GM12878 (cell line): ENCODE measurements at regions not wholly inside any gene's neighbourhood (a gene's known extent, or its start where the extent isn't known, plus 50 kb on each side); places are given as distances from the start of the nearest gene placed in this dataset.

ENCODE experiments used
- ASH2L ChIP-seq: fragments of 300-600, 200-600 bp; sonication (generic); IDR thresholded peaks from 2 replicates; pipeline ENCODE4 v1.6.1; 2017; ENCODE audit warnings: low read depth, mild to moderate bottlenecking, borderline replicate concordance
- CBFB ChIP-seq: IDR thresholded peaks from 2 replicates; pipeline ENCODE4 v1.6.1; 2016; ENCODE audit warnings: antibody characterized with exemption, low read depth
- CREB1 ChIP-seq: IDR thresholded peaks from 2 replicates; pipeline ENCODE4 v1.6.1; 2012; ENCODE audit warnings: low read depth, mild to moderate bottlenecking, inconsistent platforms
- MXI1 ChIP-seq: fragments of 150-350 bp; IDR thresholded peaks from 2 replicates; pipeline ENCODE4 v1.6.1; 2011; ENCODE audit warnings: low read depth, mild to moderate bottlenecking, inconsistent platforms, low read length, improper control_type of control experiment
- NFIC ChIP-seq: IDR thresholded peaks from 2 replicates; pipeline ENCODE4 v1.6.1; 2012; ENCODE audit warnings: low read depth, mild to moderate bottlenecking, inconsistent platforms, low read length, moderate library complexity
- PBX3 ChIP-seq: IDR thresholded peaks from 2 replicates; pipeline ENCODE4 v1.6.1; 2011; ENCODE audit warnings: mild to moderate bottlenecking, low read depth, low read length, moderate library complexity; ENCODE audit not compliant: insufficient replicate concordance
- POLR2A ChIP-seq: IDR thresholded peaks from 2 replicates; pipeline ENCODE4 v1.6.1; 2011; ENCODE audit warnings: low read depth, mild to moderate bottlenecking, low read length
- SIN3A ChIP-seq: IDR thresholded peaks from 2 replicates; pipeline ENCODE4 v1.6.1; 2012; ENCODE audit warnings: low read depth, low read length, improper control_type of control experiment
- SMAD1 ChIP-seq: fragments of 450-650 bp; IDR thresholded peaks from 2 replicates; pipeline ENCODE4 v1.6.1; 2018; ENCODE audit warnings: mild to moderate bottlenecking, low read depth; ENCODE audit not compliant: partially characterized antibody
- TCF3 ChIP-seq: IDR thresholded peaks from 2 replicates; pipeline ENCODE4 v1.6.1; 2012; ENCODE audit warnings: low read depth, mild to moderate bottlenecking, low read length, borderline replicate concordance; ENCODE audit not compliant: insufficient read depth
- ZNF24 ChIP-seq: fragments of 450-650 bp; IDR thresholded peaks from 2 replicates; pipeline ENCODE4 v1.6.1; 2017; ENCODE audit warnings: antibody characterized with exemption, mild to moderate bottlenecking
- TF ChIP-seq, protein P1 (sequence below), 3 experiments: IDR thresholded peaks in 2 of 3; conservative IDR thresholded peaks in 1 of 3; 2 replicates each; pipeline ENCODE4 v1.5.1; 2011; ENCODE audit warnings: low read depth in 3 of 3, low read length in 3 of 3, mild to moderate bottlenecking in 3 of 3, control low read depth in 2 of 3, moderate library complexity in 2 of 3, inconsistent platforms in 1 of 3, mixed read lengths in 1 of 3; ENCODE audit not compliant: control insufficient read depth in 2 of 3, insufficient read depth in 1 of 3; ENCODE audit errors: extremely low read depth in 1 of 3
- TF ChIP-seq, protein P2 (sequence below): IDR thresholded peaks from 2 replicates; pipeline ENCODE4 v1.6.1; 2012; ENCODE audit warnings: low read depth, low read length, improper control_type of control experiment

- no peak for TF ChIP-seq CREB1
- no peak for TF ChIP-seq CBFB
- no peak for TF ChIP-seq MXI1
- no peak for TF ChIP-seq SMAD1
- TF ChIP-seq, protein P1, sequence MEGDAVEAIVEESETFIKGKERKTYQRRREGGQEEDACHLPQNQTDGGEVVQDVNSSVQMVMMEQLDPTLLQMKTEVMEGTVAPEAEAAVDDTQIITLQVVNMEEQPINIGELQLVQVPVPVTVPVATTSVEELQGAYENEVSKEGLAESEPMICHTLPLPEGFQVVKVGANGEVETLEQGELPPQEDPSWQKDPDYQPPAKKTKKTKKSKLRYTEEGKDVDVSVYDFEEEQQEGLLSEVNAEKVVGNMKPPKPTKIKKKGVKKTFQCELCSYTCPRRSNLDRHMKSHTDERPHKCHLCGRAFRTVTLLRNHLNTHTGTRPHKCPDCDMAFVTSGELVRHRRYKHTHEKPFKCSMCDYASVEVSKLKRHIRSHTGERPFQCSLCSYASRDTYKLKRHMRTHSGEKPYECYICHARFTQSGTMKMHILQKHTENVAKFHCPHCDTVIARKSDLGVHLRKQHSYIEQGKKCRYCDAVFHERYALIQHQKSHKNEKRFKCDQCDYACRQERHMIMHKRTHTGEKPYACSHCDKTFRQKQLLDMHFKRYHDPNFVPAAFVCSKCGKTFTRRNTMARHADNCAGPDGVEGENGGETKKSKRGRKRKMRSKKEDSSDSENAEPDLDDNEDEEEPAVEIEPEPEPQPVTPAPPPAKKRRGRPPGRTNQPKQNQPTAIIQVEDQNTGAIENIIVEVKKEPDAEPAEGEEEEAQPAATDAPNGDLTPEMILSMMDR (IDR thresholded peaks at IDR 0.05 in 2 of 3, conservative IDR thresholded peaks at IDR 0.05 in 1 of 3; ENCODE audit: control insufficient read depth in 2 of 3, extremely low read depth in 1 of 3, insufficient read depth in 1 of 3, low read depth in 3 of 3, low read length in 3 of 3), result no peak
- TF ChIP-seq ASH2L, result no peak
- TF ChIP-seq, protein P2, sequence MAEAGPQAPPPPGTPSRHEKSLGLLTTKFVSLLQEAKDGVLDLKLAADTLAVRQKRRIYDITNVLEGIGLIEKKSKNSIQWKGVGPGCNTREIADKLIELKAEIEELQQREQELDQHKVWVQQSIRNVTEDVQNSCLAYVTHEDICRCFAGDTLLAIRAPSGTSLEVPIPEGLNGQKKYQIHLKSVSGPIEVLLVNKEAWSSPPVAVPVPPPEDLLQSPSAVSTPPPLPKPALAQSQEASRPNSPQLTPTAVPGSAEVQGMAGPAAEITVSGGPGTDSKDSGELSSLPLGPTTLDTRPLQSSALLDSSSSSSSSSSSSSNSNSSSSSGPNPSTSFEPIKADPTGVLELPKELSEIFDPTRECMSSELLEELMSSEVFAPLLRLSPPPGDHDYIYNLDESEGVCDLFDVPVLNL, result no peak
- no peak for TF ChIP-seq TCF3
- TF ChIP-seq ZNF24, result no peak
- TF ChIP-seq SIN3A, result no peak
- TF ChIP-seq NFIC, result no peak
- no peak for TF ChIP-seq POLR2A
- TF ChIP-seq PBX3, result no peak
Measured at GRCh38 chr20:12016291-12016690, 98.6 kb downstream of the BTBD3 start.
